Retinal pigment epithelial cell (primary cell): ENCODE measurements at regions not wholly inside any gene's neighbourhood (a gene's known extent, or its start where the extent isn't known, plus 50 kb on each side); places are given as distances from the start of the nearest gene placed in this dataset.

Source experiments
- DNase-seq: peaks from one replicate; pipeline ENCODE4 v3.0.0-alpha.2; 2010; ENCODE audit warnings: low read depth
- H3K4me3 ChIP-seq: 2 replicates; pipeline ENCODE4 v1.5.1; 2011; ENCODE audit warnings: mild to moderate bottlenecking, low read length, control low read depth, moderate library complexity
- TF ChIP-seq, protein P1 (sequence below): conservative IDR thresholded peaks from 2 replicates; pipeline ENCODE4 v1.5.1; 2011; ENCODE audit warnings: low read depth, low read length, control low read depth, inconsistent platforms

DNA sequence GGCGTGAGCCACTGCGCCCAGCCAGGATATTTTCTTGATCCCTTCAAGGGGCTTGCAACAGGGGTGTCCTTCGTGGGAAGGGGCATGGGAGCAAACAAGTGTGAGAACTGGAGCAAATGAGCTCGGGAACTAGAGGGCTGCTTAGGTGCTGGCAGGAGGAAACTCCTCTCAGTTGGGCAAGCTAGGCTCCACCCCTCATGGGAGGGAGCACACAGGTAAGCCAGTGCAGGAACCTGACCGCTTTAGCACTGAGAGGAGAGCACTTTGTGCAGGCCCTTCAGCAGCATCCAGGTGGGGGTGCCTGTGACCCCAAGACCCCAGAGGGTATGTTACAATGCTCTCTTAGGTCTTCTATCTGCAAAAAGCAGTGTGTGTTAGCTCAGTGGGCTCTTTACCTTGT is 755.4 kb upstream of the MDGA2 start:
- TF ChIP-seq, protein P1, sequence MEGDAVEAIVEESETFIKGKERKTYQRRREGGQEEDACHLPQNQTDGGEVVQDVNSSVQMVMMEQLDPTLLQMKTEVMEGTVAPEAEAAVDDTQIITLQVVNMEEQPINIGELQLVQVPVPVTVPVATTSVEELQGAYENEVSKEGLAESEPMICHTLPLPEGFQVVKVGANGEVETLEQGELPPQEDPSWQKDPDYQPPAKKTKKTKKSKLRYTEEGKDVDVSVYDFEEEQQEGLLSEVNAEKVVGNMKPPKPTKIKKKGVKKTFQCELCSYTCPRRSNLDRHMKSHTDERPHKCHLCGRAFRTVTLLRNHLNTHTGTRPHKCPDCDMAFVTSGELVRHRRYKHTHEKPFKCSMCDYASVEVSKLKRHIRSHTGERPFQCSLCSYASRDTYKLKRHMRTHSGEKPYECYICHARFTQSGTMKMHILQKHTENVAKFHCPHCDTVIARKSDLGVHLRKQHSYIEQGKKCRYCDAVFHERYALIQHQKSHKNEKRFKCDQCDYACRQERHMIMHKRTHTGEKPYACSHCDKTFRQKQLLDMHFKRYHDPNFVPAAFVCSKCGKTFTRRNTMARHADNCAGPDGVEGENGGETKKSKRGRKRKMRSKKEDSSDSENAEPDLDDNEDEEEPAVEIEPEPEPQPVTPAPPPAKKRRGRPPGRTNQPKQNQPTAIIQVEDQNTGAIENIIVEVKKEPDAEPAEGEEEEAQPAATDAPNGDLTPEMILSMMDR: no peak
- H3K4me3 ChIP-seq: no peak overlapping the region
- DNase-seq: no peak

- H3K4me3 ChIP-seq: no peak overlapping the region
- DNase-seq: no peak
- TF ChIP-seq, protein P1: no peak
Measured at GRCh38 chr14:48429512-48429911, 754.1 kb upstream of the MDGA2 start.

GRCh38 chr14:48417715-48418500 is 742.5 kb upstream of the MDGA2 start:
- H3K4me3 ChIP-seq: no peak overlapping the region
- no peak for DNase-seq
- TF ChIP-seq, protein P1: no peak

GRCh38 chr14:48401321-48401720 is 725.9 kb upstream of the MDGA2 start:
- DNase-seq: no peak
- TF ChIP-seq, protein P1: no peak
- no peak overlapping the region for H3K4me3 ChIP-seq

- H3K4me3 ChIP-seq: no peak overlapping the region
- TF ChIP-seq, protein P1: peak; percentile 84
- DNase-seq: no peak
Measured at GRCh38 chr14:48398675-48399282, 723.4 kb upstream of the MDGA2 start.

DNA sequence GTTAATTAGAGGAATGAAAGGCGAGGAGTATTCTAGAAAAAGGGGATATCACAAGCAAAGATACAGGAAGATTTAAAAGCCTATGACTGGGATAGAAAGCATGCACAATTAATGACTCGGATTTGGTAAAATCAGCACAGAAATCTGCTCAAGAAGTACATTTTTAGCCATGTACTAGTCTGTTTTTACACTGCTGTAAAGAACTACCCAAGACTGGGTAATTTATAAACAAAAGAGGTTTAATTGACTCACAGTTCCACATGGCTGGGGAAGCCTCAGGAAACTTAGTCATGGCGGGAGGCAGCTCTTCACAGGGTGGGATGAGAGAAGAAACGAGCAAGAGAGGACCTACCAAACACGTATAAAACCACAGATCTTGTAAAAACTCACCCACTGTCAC is 716.3 kb upstream of the MDGA2 start:
- TF ChIP-seq, protein P1: no peak
- DNase-seq: no peak

DNA sequence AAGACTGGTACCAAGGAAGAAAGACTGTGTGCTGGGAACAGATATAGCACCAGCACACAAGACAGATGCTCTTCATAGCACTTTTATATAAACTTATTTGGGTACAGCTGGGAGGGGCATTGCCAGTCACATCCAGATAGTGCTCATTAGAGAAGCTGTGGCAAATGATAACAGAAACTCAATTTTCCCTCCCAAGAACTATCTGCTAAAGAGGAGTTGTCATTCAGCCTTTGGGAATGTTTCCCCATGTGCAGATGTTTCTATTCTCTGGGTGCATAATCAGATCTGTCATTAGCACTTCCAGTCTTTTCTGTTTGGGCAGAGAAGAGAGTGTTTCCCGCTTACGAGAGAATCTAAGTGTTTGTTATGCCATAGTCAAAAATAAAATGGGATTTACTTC is 714.9 kb upstream of the MDGA2 start:
- TF ChIP-seq, protein P1: no peak
- DNase-seq: no peak
- H3K4me3 ChIP-seq: no peak overlapping the region

More for the DNA sequence above, 716.3 kb upstream of the MDGA2 start:
- H3K4me3 ChIP-seq: no peak overlapping the region
